HG03342 (cell line): ENCODE measurements at regions not wholly inside any gene's neighbourhood (a gene's known extent, or its start where the extent isn't known, plus 50 kb on each side); places are given as distances from the start of the nearest gene placed in this dataset.

Experiments
- ATAC-seq: cut with Tn5 transposase; IDR thresholded peaks from one replicate; pipeline ENCODE4 v1.9.1; 2021; ENCODE audit warnings: mild to moderate bottlenecking, moderate library complexity; ENCODE audit not compliant: unreplicated experiment

GRCh38 chr16:50469744-50470321 lies 78.4 kb upstream of the NKD1 start:
- no peak for ATAC-seq

GRCh38 chr16:50469121-50469743 lies 79.0 kb upstream of the NKD1 start:
- no peak for ATAC-seq

DNA sequence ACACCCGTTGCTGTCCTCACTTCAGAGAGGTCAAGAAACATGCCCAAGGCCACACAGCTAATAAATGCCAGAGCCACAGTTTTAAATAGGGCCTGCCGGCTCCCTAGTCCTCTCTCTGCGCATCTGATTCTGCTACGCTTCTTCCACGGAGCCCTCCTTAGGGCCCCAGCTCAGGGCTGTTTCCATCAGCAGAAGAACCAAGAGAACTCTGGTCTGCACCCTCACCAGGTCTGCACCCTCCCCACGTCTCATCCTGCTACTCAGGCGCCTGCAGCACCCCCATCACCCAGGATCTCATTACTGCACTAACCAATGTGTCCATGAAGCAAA lies 79.5 kb upstream of the NKD1 start:
- no peak for ATAC-seq

DNA sequence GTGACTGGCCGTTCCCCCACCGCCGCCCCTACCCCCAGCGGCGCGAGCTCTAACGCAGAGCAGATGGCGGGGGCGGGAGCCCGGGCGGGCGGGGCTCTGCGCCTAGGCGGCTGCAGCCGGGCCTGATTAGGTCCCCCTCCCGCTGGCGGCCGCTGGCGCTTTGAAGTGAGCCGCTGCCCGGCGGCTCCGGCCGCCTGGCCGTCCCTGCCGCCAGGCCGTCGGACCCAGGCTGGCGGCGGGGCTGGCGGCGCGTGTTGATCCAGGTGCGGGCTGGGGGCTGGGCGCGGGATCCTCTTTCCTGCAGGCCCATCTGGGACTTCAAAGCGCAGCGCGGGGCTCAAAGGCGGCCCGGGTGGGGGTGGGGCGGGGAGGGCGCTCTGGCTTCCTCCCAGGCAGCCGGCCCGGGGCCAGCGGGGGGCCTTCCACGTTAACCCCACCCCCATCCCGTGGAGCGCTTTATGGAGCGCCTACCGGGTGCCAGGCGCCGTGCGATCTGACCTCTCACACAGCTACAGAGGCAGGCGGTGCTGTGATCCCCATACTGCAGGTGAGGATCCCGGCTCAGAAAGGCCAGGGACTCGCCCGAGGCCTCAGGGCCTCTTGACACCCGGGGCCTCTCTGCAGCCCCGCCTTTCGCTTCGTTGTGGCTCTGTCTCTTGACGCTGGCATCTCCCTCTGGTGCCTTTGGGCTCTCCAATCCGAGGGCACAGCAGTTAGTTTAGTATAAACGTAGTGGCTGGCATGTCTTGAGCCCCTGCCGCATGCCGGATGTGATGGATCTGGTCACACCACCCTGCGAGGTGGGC lies 80.0 kb upstream of the NKD1 start:
- ATAC-seq, result no peak

GRCh38 chr16:50467559-50467942 lies 80.6 kb upstream of the NKD1 start:
- ATAC-seq, result no peak

- no peak for ATAC-seq
Measured at GRCh38 chr16:50466170-50466569, 82.0 kb upstream of the NKD1 start.

DNA sequence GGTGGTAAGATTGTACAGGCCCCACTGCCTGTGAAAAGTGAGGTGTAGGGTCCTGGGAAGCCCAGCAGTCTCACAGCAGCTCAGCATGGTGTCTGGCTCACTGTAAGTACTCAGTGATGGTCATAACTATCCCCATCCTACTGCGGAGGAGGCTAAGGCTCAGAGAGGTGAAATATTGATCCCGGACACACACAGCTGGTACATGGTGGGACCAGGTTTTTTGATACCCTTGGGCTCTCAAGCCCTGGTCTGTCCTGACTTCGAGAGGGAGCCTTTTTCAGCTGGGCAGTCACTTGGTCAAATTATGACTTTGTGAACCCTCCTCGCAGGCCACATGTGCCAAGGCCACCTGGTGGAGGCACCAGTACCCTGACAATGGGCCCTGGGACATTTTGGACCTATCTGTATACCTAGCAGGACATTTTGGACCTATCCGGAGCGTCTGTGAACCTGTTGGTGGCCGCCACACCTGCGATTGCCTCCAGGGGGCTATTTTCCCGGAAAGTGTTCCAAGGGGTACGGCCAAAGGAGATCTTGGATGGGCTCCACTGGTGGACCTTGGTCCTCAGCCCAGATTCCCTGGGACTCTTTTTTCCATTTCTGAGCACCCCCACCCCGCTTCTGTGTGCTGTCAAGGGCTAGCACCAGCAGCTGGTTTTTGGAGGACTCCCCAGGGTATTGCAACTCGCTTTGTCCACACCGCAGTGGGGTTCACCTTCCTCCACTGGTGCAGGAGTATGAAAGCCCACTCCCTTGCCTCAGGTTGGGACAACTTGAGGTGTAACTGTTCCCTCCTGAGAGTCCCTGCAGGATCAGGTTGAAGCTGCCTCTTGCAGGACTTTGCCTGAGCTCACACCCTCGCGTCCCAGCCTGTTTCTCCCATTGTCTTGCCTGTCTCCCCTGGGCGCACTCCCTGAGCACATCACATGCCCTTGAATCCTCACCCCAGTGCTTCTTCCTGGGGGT lies 83.6 kb upstream of the NKD1 start:
- no peak for ATAC-seq

GRCh38 chr16:50463581-50464324 lies 84.4 kb upstream of the NKD1 start:
- no peak for ATAC-seq

DNA sequence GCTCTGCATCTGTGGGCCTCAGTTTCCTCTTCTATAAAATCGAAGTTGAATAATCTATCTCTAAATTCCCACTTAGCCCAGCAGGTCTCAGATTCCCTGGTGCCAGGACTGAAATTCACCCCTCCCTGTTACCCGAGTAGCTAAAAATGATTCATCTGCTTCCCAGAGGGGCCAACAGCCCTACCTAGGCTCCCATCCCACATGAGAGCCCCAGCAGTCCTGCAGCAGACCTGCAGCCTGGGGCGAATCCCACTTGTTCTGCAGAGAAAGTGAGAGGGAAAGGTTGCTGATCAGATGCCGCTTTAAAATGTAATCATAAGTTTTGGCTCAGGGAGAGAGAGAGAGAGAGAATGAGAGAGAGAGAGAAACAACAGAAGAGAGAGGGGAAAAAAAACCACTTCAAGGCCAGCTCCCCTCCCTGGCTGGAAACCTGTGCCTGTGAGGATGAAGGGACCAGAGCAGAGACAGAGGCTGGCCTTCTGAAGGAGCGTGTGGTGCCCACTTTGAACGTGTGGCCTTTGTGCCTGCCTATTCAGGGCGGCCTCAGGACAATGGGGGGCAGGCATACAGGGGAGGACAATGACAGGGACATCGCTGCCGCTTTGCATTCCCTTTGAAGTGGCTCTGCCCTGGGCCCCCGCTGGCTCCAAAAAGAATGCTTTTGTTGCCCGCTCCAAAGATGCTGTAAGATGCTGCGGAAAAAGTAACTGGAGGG lies 85.2 kb upstream of the NKD1 start:
- no peak for ATAC-seq

DNA sequence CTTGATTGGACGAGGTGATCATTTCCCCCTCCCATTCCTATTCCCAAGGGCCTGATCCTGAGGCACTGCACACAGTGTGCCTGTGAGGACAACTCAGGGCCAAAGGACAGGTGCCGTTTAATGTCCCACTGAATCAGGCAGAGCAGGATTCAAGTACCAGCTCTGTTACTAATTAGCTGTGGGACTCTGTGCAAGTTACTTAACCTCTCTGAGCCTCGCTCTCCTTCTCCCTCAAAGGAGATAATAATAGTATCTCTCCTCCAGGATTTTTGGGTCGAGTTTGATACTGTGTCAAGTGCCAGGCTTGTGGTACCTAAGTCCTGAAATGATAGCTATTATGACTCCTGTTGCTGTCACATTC lies 86.8 kb upstream of the NKD1 start:
- no peak for ATAC-seq

DNA sequence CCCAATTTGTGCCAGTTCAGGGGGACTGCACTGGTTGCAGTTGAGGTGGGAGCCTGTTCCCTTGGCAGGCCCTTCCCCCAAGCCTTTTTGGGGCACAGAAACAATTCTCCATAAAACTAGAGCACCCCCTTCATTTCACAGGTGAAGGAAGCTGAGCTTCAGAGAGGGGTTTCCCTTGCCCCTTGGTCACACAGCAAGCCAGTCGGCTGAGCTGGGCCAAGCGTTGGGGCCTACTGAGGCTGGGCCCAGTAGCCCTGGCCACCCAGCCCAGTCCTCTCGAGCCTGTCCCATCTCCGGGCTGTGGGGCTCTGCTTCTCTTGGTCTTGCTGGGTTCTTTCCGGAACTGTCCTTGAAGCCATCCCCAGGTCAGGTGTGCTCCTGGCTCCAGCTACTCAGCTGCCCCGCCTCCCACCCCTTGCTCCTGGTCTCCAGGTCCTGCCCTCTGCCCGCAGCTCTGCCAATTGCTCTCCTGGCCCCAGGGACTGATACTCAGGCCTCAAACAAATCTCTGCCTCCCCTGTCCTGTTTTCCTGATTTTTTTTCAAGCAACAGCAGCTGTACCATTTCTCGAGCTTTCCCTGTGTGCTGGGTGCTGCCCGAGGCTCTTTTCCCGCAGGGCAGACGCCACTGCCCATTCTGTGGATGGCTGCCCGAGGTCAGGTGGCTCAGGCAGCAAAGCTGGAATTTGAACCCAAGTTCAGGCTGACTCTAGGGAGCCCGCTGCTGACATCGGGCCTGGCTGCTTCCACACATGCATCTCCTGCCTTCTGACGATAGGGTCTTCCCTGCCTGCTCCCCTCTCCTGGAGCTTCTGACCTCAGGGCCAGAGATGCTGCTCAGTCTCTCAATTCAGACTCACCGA lies 87.4 kb upstream of the NKD1 start:
- no peak for ATAC-seq

DNA sequence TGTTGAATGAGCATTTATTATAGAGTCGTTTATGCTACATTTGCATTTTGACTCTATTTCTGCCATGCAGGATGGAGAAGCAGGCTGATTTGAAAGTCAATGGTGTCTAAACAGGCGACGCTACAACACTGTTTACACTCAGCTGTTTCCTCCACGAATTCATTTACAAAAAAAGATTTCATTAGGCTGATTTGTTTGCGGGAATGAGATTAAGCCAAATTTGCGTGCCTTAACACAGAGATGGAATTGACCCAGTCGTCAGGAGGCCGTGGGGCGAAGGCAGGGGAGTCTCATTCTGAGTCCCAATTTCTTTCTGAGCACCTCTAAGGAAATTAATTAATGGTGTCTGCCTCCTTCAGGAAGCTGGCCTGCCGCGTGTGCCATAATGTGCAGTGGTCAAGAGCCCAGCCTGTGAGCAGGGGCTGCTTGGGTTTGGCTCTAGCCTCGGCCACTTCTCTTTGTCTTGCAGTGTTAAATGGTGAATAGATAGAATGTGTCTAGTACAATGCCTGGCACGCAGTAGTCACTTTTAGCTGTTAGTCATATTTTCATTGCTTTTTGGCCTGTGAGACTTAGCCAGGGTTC lies 88.6 kb upstream of the NKD1 start:
- no peak for ATAC-seq

DNA sequence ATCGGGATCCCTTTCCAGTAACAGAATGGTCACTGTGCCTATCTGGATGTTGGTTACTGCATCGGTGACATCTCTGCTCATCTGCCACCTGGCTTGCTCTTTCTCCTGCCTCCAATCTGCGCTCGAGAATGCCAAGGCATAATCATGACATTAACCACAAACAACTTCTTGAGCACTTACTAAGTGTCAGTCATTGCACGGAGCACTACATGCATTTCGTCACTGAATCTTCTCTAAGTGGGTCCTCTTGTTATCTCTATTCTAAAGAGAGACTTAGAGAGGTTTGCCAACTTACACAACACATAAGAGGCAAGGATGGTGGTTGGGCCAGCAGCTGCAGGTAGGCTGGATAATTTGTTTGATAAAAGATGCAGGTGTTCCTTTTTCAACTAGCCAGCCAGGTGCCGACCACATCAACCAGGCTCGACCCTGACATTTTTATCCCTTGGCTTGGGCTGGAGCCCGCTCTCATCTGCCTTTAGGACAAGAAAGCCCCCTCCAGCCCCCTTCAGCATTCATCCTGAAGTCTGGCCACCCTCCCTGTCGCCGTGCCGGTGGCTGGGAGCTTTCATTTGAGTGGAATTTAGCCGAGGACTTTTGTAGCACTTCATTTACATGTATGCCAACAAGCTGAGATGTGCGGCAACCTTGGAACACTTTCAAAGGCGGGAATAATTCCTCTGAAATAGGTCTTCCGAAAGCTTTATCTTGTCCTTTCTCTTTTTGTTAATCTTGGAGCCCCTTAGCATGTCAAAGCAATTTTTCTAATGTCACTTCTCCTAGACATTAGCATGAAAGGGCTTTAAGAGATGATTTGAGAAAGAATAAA lies 89.3 kb upstream of the NKD1 start:
- ATAC-seq, result no peak

- ATAC-seq, result no peak
Measured at GRCh38 chr16:50457979-50458491, 89.2 kb upstream of the BRD7 start.

GRCh38 chr16:50457423-50457822 lies 88.6 kb upstream of the BRD7 start:
- ATAC-seq, result no peak

DNA sequence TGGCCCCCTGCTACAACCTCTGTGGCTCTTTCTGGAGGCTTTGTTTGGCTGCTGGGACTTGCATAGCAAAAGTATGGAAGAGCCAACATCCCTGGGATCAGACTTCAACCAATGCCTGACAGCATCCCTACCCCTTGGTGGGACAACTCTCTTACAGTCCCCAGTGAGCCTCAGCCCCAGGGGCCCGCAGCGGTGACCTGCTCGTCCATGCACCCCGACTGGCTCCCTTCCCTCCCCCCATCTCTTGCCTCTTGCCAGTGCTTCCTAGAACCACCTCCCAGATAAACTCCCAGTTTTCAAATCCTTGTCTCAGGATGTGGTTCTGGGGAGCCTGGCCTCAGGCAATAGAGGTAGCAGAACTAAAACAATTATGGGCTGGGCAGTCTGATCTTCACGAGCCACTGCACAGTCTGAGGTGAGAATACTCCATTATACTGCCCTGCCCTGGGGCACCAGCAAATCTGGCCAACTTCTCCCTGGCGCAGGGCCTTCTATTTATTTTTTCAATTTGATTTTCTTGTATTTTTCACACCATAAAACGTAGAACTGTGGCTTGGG lies 86.6 kb upstream of the BRD7 start:
- ATAC-seq, result no peak

DNA sequence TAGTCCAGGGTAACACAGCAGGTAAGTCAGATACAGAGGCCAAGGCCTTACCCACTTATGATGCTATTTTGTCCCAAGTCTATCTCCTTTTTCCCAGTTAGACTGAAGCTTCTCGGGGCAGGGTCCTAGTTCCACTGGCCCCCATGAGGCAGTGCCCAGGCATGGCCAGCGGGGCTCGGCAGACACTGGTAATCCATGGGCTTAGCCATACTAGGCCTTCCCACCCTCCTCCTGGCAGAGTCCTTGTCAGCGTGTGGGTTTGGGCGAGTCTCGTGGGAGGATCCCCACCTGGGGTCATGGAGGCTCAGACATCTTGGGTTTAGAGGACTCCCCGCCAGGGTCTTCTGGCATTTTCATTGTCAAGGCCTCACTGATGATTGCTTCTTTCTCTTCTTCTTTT lies 84.7 kb upstream of the BRD7 start:
- no peak for ATAC-seq
